Nephron progenitor cell (in vitro differentiated cells): ENCODE measurements at regions not wholly inside any gene's neighbourhood (a gene's known extent, or its start where the extent isn't known, plus 50 kb on each side); places are given as distances from the start of the nearest gene placed in this dataset.

Experiments
- DNase-seq: peaks from one replicate; pipeline ENCODE4 v3.0.0; 2021
- H3K27ac Mint-ChIP-seq: 2 replicates; pipeline ENCODE4 v1.8.0; 2021; ENCODE audit warnings: mild to moderate bottlenecking, moderate library complexity, mixed read lengths
- H3K27me3 Mint-ChIP-seq: 2 replicates; pipeline ENCODE4 v1.8.0; 2021; ENCODE audit warnings: mild to moderate bottlenecking, low read depth, mixed read lengths; ENCODE audit not compliant: poor library complexity
- H3K36me3 Mint-ChIP-seq: 2 replicates; pipeline ENCODE4 v1.8.0; 2021; ENCODE audit warnings: low read depth, mixed read lengths
- H3K4me1 Mint-ChIP-seq: 2 replicates; pipeline ENCODE4 v1.8.0; 2021; ENCODE audit warnings: mixed read lengths
- H3K4me3 Mint-ChIP-seq: 2 replicates; pipeline ENCODE4 v1.8.0; 2021; ENCODE audit warnings: mild to moderate bottlenecking, moderate library complexity, mixed read lengths
- H3K9me3 Mint-ChIP-seq: 2 replicates; pipeline ENCODE4 v1.8.0; 2021; ENCODE audit warnings: mild to moderate bottlenecking, moderate library complexity, mixed read lengths
- CTCF ChIP-seq: fragments of 200-600 bp; sonication (generic); IDR thresholded peaks from 2 replicates; pipeline ENCODE4 v1.5.0; 2021; ENCODE audit warnings: antibody characterized with exemption

GRCh38 chr2:100699131-100699530 is 120.8 kb upstream of the NPAS2 start:
- Mint-ChIP-seq H3K27ac (no peak overlapping the region), H3K4me1 (peaks cover 7% of the 10 kb centered on the region), H3K27me3 (peaks cover 7% of the 10 kb centered on the region), H3K9me3 (peaks cover 44% of the 10 kb centered on the region), H3K36me3 (peaks cover 6% of the 10 kb centered on the region), H3K4me3 (no peak overlapping the region)
- no peak for DNase-seq
- no peak for TF ChIP-seq CTCF

GRCh38 chr2:100702438-100703109 is 117.4 kb upstream of the NPAS2 start:
- Mint-ChIP-seq H3K36me3 (no peaks in the 10 kb centered on the region), H3K27ac (no peak overlapping the region), H3K9me3 (peaks cover 18% of the 10 kb centered on the region), H3K4me1 (peaks cover 7% of the 10 kb centered on the region), H3K4me3 (no peak overlapping the region), H3K27me3 (peaks cover 7% of the 10 kb centered on the region)
- no peak for TF ChIP-seq CTCF
- DNase-seq: no peak

GRCh38 chr2:100703213-100703612 is 116.7 kb upstream of the NPAS2 start:
- Mint-ChIP-seq H3K4me1 (peaks cover 7% of the 10 kb centered on the region), H3K4me3 (no peak overlapping the region), H3K27me3 (peaks cover 7% of the 10 kb centered on the region), H3K27ac (no peak overlapping the region), H3K9me3 (peaks cover 11% of the 10 kb centered on the region), H3K36me3 (no peaks in the 10 kb centered on the region)
- no peak for TF ChIP-seq CTCF
- no peak for DNase-seq

GRCh38 chr2:100703739-100704138 is 116.2 kb upstream of the NPAS2 start:
- H3K4me1 Mint-ChIP-seq: peaks cover 7% of the 10 kb centered on the region
- H3K36me3 Mint-ChIP-seq: no peaks in the 10 kb centered on the region
- H3K27me3 Mint-ChIP-seq: peaks cover 7% of the 10 kb centered on the region
- H3K27ac Mint-ChIP-seq: no peak overlapping the region
- no peak for TF ChIP-seq CTCF
- peaks cover 6% of the 10 kb centered on the region for H3K9me3 Mint-ChIP-seq
- no peak overlapping the region for H3K4me3 Mint-ChIP-seq
- DNase-seq: no peak

- Mint-ChIP-seq H3K4me3 (no peak overlapping the region), H3K27ac (no peak overlapping the region), H3K36me3 (no peaks in the 10 kb centered on the region), H3K4me1 (peaks cover 7% of the 10 kb centered on the region), H3K9me3 (peaks cover 6% of the 10 kb centered on the region), H3K27me3 (peaks cover 7% of the 10 kb centered on the region)
- no peak for DNase-seq
- no peak for TF ChIP-seq CTCF
Measured at GRCh38 chr2:100704156-100704555, 115.8 kb upstream of the NPAS2 start.

GRCh38 chr2:100704711-100705110 is 115.2 kb upstream of the NPAS2 start:
- Mint-ChIP-seq H3K27ac (no peak overlapping the region), H3K4me3 (no peak overlapping the region), H3K36me3 (no peaks in the 10 kb centered on the region), H3K9me3 (peaks cover 6% of the 10 kb centered on the region), H3K27me3 (peaks cover 7% of the 10 kb centered on the region), H3K4me1 (peaks cover 7% of the 10 kb centered on the region)
- no peak for DNase-seq
- TF ChIP-seq CTCF: no peak
